ENCODE measurements at regions not wholly inside any gene's neighbourhood (a gene's known extent, or its start where the extent isn't known, plus 50 kb on each side); places are given as distances from the start of the nearest gene placed in this dataset.

DNA sequence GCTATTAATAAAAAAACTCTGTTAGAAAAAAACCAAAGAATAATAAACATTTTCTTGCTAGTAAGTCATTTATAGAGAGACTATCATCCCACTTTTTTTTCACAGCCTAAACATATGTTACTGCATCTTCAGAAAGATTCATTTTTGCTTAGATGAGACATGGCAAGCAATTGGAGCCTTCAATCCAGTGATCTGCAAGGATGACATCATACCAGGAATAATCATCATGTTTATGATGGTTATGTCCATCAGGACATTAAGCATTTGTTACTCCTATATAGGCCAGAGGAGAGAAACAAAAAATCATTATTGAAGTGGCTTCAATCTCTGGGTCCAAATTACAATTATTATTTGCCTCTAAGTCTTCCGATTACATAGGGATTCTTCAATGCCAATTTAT lies 626.3 kb upstream of the CCNG1 start:
- TF ChIP-seq, protein P1, sequence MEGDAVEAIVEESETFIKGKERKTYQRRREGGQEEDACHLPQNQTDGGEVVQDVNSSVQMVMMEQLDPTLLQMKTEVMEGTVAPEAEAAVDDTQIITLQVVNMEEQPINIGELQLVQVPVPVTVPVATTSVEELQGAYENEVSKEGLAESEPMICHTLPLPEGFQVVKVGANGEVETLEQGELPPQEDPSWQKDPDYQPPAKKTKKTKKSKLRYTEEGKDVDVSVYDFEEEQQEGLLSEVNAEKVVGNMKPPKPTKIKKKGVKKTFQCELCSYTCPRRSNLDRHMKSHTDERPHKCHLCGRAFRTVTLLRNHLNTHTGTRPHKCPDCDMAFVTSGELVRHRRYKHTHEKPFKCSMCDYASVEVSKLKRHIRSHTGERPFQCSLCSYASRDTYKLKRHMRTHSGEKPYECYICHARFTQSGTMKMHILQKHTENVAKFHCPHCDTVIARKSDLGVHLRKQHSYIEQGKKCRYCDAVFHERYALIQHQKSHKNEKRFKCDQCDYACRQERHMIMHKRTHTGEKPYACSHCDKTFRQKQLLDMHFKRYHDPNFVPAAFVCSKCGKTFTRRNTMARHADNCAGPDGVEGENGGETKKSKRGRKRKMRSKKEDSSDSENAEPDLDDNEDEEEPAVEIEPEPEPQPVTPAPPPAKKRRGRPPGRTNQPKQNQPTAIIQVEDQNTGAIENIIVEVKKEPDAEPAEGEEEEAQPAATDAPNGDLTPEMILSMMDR (IDR thresholded peaks at IDR 0.05): no peak
- no peak for TF ChIP-seq EZH2phosphoT487 (IDR thresholded peaks at IDR 0.05; ENCODE audit: borderline replicate concordance, low read depth)
- TF ChIP-seq TAF1 (IDR thresholded peaks at IDR 0.05; ENCODE audit: borderline replicate concordance, low read depth, low read length): no peak
- no peak for TF ChIP-seq RCOR1 (IDR thresholded peaks at IDR 0.05; ENCODE audit: low read length)

Measured in SK-N-SH (cell line).